ENCODE measurements at regions not wholly inside any gene's neighbourhood (a gene's known extent, or its start where the extent isn't known, plus 50 kb on each side); places are given as distances from the start of the nearest gene placed in this dataset.
A peak's percentile ranks its signal among the peaks of the same experiment; 100 is the strongest.

DNA sequence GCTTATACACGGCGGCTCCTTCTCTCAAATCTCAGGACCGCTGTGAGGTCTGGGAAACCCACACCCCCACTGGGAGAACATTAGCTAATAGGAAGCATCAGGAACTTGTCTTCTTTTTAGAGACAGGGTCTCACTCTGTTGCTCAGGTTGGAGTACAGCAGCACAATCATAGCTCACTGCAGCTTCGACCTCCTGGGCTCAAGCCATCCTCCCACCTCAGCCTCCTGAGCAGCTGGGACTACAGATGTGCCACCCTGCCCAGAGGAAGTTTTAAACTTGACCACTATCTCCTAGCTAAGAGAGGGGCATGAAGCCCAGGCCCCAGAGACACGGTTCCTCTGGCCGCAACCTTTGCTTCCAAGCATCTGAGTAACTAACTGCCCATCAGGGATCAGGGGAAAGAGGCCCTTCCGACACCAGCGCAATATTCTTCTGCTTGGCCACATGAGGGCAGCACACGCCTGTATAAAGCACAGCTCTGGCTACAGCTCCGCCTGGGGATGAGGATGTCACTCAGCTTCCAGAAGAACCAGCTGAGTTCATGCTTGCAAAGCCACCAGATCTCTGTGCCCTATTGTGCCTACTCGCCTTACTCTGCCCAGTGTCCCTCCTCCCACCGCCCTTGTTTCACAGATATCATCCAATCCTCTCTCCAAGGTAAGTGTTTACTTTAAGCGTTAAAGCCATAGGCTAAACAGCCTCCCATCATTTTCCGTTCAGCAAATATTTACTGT, 57.6 kb upstream of the SLC6A11 start:
- FAIRE-seq = peak; percentile 86
- no peak overlapping the region for H3K9ac ChIP-seq (ENCODE audit: insufficient read depth, low read depth, low read length)
- no peak for TF ChIP-seq ZNF180 (CRISPR knock-in tag; IDR thresholded peaks at IDR 0.05; ENCODE audit: borderline replicate concordance, low read depth)
- peak; percentile 50; the same call in 1 of the 2 replicates for TF ChIP-seq CBX5 (CRISPR knock-in tag; IDR thresholded peaks at IDR 0.05; ENCODE audit: borderline replicate concordance)
- TF ChIP-seq ZNF282 (IDR thresholded peaks at IDR 0.05; ENCODE audit: partially characterized antibody) = no peak
- TF ChIP-seq, protein P1, sequence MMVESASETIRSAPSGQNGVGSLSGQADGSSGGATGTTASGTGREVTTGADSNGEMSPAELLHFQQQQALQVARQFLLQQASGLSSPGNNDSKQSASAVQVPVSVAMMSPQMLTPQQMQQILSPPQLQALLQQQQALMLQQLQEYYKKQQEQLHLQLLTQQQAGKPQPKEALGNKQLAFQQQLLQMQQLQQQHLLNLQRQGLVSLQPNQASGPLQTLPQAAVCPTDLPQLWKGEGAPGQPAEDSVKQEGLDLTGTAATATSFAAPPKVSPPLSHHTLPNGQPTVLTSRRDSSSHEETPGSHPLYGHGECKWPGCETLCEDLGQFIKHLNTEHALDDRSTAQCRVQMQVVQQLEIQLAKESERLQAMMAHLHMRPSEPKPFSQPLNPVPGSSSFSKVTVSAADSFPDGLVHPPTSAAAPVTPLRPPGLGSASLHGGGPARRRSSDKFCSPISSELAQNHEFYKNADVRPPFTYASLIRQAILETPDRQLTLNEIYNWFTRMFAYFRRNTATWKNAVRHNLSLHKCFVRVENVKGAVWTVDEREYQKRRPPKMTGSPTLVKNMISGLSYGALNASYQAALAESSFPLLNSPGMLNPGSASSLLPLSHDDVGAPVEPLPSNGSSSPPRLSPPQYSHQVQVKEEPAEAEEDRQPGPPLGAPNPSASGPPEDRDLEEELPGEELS (CRISPR knock-in tag; IDR thresholded peaks at IDR 0.05) = no peak
- TF ChIP-seq GABPB1 (CRISPR knock-in tag; IDR thresholded peaks at IDR 0.05) = no peak
- no peak for TF ChIP-seq RFXAP (CRISPR knock-in tag; IDR thresholded peaks at IDR 0.05; ENCODE audit: borderline replicate concordance)
- no peak for TF ChIP-seq ZNF703 (CRISPR knock-in tag; IDR thresholded peaks at IDR 0.05; ENCODE audit: borderline replicate concordance)
- peak; percentile 76; the same call in 1 of the 2 replicates for TF ChIP-seq MIER2 (CRISPR knock-in tag; IDR thresholded peaks at IDR 0.05)
- TF ChIP-seq, protein P2, sequence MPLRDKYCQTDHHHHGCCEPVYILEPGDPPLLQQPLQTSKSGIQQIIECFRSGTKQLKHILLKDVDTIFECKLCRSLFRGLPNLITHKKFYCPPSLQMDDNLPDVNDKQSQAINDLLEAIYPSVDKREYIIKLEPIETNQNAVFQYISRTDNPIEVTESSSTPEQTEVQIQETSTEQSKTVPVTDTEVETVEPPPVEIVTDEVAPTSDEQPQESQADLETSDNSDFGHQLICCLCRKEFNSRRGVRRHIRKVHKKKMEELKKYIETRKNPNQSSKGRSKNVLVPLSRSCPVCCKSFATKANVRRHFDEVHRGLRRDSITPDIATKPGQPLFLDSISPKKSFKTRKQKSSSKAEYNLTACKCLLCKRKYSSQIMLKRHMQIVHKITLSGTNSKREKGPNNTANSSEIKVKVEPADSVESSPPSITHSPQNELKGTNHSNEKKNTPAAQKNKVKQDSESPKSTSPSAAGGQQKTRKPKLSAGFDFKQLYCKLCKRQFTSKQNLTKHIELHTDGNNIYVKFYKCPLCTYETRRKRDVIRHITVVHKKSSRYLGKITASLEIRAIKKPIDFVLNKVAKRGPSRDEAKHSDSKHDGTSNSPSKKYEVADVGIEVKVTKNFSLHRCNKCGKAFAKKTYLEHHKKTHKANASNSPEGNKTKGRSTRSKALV (CRISPR knock-in tag; IDR thresholded peaks at IDR 0.05) = no peak
- peak; percentile 94 for TF ChIP-seq SMC3 (IDR thresholded peaks at IDR 0.05; ENCODE audit: low read length)
- TF ChIP-seq JUNB (CRISPR knock-in tag; IDR thresholded peaks at IDR 0.05; ENCODE audit: borderline replicate concordance) = no peak
- TF ChIP-seq, protein P3, sequence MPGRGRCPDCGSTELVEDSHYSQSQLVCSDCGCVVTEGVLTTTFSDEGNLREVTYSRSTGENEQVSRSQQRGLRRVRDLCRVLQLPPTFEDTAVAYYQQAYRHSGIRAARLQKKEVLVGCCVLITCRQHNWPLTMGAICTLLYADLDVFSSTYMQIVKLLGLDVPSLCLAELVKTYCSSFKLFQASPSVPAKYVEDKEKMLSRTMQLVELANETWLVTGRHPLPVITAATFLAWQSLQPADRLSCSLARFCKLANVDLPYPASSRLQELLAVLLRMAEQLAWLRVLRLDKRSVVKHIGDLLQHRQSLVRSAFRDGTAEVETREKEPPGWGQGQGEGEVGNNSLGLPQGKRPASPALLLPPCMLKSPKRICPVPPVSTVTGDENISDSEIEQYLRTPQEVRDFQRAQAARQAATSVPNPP (CRISPR knock-in tag; IDR thresholded peaks at IDR 0.05) = no peak
- peak; percentile 35 to 42; a peak in 1 of 4 replicates for TF ChIP-seq HMGXB4 (CRISPR knock-in tag; IDR thresholded peaks at IDR 0.05; ENCODE audit: borderline replicate concordance in 1 of 2, low read depth in 1 of 2)

More for the DNA sequence above, 57.6 kb upstream of the SLC6A11 start:
- Histone ChIP-seq H3K4me1 (ENCODE audit: insufficient read depth, low read length) (peaks cover 10% of the 10 kb centered on the region; the same call in 1 of the 2 replicates), H3K4me3 (replicated peaks in 1 of 3; ENCODE audit: insufficient read depth in 1 of 3, low read depth in 2 of 3, low read length in 3 of 3) (no peak overlapping the region), H3K27me3 (ENCODE audit: control insufficient read depth in 1 of 2, insufficient read depth in 2 of 2, low read length in 2 of 2) (peaks cover 0 to 16% of the 10 kb centered on the region in 2 experiments; a peak in 1 of 5 replicates), H3K36me3 (replicated peaks in 1 of 2; ENCODE audit: control insufficient read depth in 1 of 2, insufficient read depth in 2 of 2, low read length in 2 of 2) (no peaks in the 10 kb centered on the region), H3K9me3 (ENCODE audit: low read length) (no peaks in the 10 kb centered on the region), H3K4me2 (ENCODE audit: low read depth, low read length) (no peak overlapping the region), H2AFZ (ENCODE audit: low read length) (no peak overlapping the region), H3K27ac (ENCODE audit: extremely low read length, insufficient read depth, low read length) (no peak overlapping the region), H3K79me2 (ENCODE audit: insufficient read depth, low read length) (no peaks in the 10 kb centered on the region), H4K20me1 (ENCODE audit: insufficient read depth, low read length) (0 out of 2 replicates have a peak, but pooled peaks cover 3% of the 10 kb centered on the region)
- intact Hi-C loops (cut with micrococcal nuclease; ENCODE audit: unreplicated experiment) = loop anchor here (1.0 to 10.0 kb wide), 4 partner anchors 125 to 300 kb away; no protein-coding TSS in a partner anchor
- ATAC-seq (peak; percentile 96), DNase-seq (ENCODE audit: low spot score) (peak; percentile 60)
- WGBS (ENCODE audit: low lambda C conversion rate) = 8% methylated on average over 5 of the region's 14 CpGs
- in situ Hi-C loops (cut with HindIII; ENCODE audit: extremely low pct_ligation_motif_present, low pct_unique_long_range_greater_than_20kb) = loop anchor here (5.0 kb wide), 2 partner anchors 124 to 304 kb away; no protein-coding TSS in a partner anchor
- no TSS peak for BruUV-seq (replicated peaks)
- ChIA-PET POLR2A (no interaction called here), CTCF (ENCODE audit: low intra/inter-chr PET ratio, low total read pairs) (interaction anchor here (0.6 to 5.3 kb wide), 8 partner anchors 14 to 577 kb away, joined by 3 to 45 read pairs (median 4); no protein-coding TSS in a partner anchor)

Measured in HepG2 (cell line).